WTC11 (cell line): ENCODE measurements at regions not wholly inside any gene's neighbourhood (a gene's known extent, or its start where the extent isn't known, plus 50 kb on each side); places are given as distances from the start of the nearest gene placed in this dataset.

Source experiments
- ELF4 ChIP-seq: sonication (generic); formaldehyde crosslinking; IDR thresholded peaks from 2 replicates; pipeline ENCODE4 v1.8.1; 2022; ENCODE audit warnings: low read depth, mild to moderate bottlenecking, moderate library complexity, missing genetic modification reagents
- KAT7 ChIP-seq: sonication (generic); formaldehyde crosslinking; IDR thresholded peaks from 2 replicates; pipeline ENCODE4 v1.8.1; 2023; ENCODE audit warnings: missing genetic modification reagents, mild to moderate bottlenecking, borderline replicate concordance
- TEAD4 ChIP-seq: sonication (generic); formaldehyde crosslinking; IDR thresholded peaks from 2 replicates; pipeline ENCODE4 v1.8.0; 2022; ENCODE audit warnings: mild to moderate bottlenecking, missing genetic modification reagents
- TF ChIP-seq, protein P1 (sequence below): fragments of 250-450 bp; sonication (Bioruptor Pico); IDR thresholded peaks from 2 replicates; pipeline ENCODE4 v2.1.2; 2022; ENCODE audit warnings: mild to moderate bottlenecking, moderate library complexity
- TF ChIP-seq, protein P2 (sequence below): fragments of 200-600 bp; IDR thresholded peaks from 2 replicates; pipeline ENCODE4 v1.8.0; 2022; ENCODE audit warnings: antibody characterized with exemption
- TF ChIP-seq, protein P3 (sequence below): sonication (generic); formaldehyde crosslinking; IDR thresholded peaks from 2 replicates; pipeline ENCODE4 v1.8.0; 2023; ENCODE audit warnings: missing genetic modification reagents
- TF ChIP-seq, protein P4 (sequence below): sonication (generic); formaldehyde crosslinking; IDR thresholded peaks from 2 replicates; pipeline ENCODE4 v1.8.0; 2022; ENCODE audit warnings: mild to moderate bottlenecking, missing genetic modification reagents
- TF ChIP-seq, protein P5 (sequence below): sonication (generic); formaldehyde crosslinking; IDR thresholded peaks from 2 replicates; pipeline ENCODE4 v1.8.1; 2023; ENCODE audit warnings: mild to moderate bottlenecking, missing genetic modification reagents, moderate library complexity
- TF ChIP-seq, protein P6 (sequence below): fragments of 250-450 bp; sonication (Bioruptor Pico); IDR thresholded peaks from 2 replicates; pipeline ENCODE4 v1.9.0; 2021; ENCODE audit warnings: mild to moderate bottlenecking
- TF ChIP-seq, protein P7 (sequence below): sonication (generic); formaldehyde crosslinking; conservative IDR thresholded peaks from 2 replicates; pipeline ENCODE4 v1.8.1; 2022; ENCODE audit warnings: mild to moderate bottlenecking, missing genetic modification reagents

DNA sequence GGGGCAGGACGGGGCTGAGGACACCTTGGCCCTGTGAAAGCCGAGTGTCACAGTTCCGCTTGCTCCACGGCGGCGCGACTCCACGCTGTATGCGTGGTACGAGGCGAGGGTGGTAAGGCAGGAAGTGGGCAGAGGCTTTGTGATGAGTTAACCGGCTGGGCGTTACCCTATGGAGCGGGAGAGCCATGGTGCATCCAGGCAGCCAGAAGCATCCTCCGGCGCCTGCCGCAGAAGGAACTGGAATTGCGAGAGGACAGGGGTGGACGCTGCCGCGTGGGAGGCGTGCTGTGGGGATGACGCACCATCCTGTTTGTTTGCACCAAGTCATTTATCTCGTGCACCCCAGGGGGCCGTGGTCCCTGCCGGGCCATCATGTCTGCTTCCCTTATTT, 643.9 kb downstream of the BRD1 start:
- TF ChIP-seq, protein P1, sequence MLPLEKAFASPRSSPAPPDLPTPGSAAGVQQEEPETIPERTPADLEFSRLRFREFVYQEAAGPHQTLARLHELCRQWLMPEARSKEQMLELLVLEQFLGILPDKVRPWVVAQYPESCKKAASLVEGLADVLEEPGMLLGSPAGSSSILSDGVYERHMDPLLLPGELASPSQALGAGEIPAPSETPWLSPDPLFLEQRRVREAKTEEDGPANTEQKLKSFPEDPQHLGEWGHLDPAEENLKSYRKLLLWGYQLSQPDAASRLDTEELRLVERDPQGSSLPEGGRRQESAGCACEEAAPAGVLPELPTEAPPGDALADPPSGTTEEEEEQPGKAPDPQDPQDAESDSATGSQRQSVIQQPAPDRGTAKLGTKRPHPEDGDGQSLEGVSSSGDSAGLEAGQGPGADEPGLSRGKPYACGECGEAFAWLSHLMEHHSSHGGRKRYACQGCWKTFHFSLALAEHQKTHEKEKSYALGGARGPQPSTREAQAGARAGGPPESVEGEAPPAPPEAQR (CRISPR knock-in tag) = no peak
- TF ChIP-seq, protein P2, sequence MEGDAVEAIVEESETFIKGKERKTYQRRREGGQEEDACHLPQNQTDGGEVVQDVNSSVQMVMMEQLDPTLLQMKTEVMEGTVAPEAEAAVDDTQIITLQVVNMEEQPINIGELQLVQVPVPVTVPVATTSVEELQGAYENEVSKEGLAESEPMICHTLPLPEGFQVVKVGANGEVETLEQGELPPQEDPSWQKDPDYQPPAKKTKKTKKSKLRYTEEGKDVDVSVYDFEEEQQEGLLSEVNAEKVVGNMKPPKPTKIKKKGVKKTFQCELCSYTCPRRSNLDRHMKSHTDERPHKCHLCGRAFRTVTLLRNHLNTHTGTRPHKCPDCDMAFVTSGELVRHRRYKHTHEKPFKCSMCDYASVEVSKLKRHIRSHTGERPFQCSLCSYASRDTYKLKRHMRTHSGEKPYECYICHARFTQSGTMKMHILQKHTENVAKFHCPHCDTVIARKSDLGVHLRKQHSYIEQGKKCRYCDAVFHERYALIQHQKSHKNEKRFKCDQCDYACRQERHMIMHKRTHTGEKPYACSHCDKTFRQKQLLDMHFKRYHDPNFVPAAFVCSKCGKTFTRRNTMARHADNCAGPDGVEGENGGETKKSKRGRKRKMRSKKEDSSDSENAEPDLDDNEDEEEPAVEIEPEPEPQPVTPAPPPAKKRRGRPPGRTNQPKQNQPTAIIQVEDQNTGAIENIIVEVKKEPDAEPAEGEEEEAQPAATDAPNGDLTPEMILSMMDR = no peak
- TF ChIP-seq KAT7 (CRISPR knock-in tag) (no peak), ELF4 (no peak), TEAD4 (no peak)
- TF ChIP-seq, protein P3, sequence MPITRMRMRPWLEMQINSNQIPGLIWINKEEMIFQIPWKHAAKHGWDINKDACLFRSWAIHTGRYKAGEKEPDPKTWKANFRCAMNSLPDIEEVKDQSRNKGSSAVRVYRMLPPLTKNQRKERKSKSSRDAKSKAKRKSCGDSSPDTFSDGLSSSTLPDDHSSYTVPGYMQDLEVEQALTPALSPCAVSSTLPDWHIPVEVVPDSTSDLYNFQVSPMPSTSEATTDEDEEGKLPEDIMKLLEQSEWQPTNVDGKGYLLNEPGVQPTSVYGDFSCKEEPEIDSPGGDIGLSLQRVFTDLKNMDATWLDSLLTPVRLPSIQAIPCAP = no peak
- TF ChIP-seq, protein P4, sequence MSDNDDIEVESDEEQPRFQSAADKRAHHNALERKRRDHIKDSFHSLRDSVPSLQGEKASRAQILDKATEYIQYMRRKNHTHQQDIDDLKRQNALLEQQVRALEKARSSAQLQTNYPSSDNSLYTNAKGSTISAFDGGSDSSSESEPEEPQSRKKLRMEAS (CRISPR knock-in tag) = no peak
- TF ChIP-seq, protein P5, sequence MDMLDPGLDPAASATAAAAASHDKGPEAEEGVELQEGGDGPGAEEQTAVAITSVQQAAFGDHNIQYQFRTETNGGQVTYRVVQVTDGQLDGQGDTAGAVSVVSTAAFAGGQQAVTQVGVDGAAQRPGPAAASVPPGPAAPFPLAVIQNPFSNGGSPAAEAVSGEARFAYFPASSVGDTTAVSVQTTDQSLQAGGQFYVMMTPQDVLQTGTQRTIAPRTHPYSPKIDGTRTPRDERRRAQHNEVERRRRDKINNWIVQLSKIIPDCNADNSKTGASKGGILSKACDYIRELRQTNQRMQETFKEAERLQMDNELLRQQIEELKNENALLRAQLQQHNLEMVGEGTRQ = no peak
- TF ChIP-seq, protein P6, sequence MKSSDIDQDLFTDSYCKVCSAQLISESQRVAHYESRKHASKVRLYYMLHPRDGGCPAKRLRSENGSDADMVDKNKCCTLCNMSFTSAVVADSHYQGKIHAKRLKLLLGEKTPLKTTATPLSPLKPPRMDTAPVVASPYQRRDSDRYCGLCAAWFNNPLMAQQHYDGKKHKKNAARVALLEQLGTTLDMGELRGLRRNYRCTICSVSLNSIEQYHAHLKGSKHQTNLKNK = no peak
- TF ChIP-seq, protein P7, sequence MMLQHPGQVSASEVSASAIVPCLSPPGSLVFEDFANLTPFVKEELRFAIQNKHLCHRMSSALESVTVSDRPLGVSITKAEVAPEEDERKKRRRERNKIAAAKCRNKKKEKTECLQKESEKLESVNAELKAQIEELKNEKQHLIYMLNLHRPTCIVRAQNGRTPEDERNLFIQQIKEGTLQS (CRISPR knock-in tag) = no peak
